ENCODE measurements at regions not wholly inside any gene's neighbourhood (a gene's known extent, or its start where the extent isn't known, plus 50 kb on each side); places are given as distances from the start of the nearest gene placed in this dataset.
"Not testable (repeated sequence)": the region's sequence is repeated elsewhere in the genome, so short reads cannot be mapped to it uniquely, and the experiment has no call there.

GRCh38 chr4:133275246-133275645 lies 126.2 kb downstream of the PCDH10 start:
- no peak for DNase-seq

- DNase-seq, result no peak
These were observed 124.3 kb downstream of the PCDH10 start for GRCh38 chr4:133273401-133273800.

- DNase-seq, result no peak
These were observed 121.0 kb downstream of the PCDH10 start for GRCh38 chr4:133270021-133270570.

- DNase-seq, result no peak
These were observed 119.1 kb downstream of the PCDH10 start for GRCh38 chr4:133268205-133268604.

- not testable (repeated sequence) for DNase-seq
These were observed 118.4 kb downstream of the PCDH10 start for GRCh38 chr4:133267506-133267905.

- not testable (repeated sequence) for DNase-seq
These were observed 117.9 kb downstream of the PCDH10 start for GRCh38 chr4:133266966-133267365.

- not testable (repeated sequence) for DNase-seq
These were observed 115.2 kb downstream of the PCDH10 start for GRCh38 chr4:133264251-133264650.

- no peak for DNase-seq
These were observed 114.0 kb downstream of the PCDH10 start for GRCh38 chr4:133263104-133263503.

- no peak for DNase-seq
These were observed 98.8 kb downstream of the PCDH10 start for GRCh38 chr4:133247861-133248260.

- no peak for DNase-seq
These were observed 96.1 kb downstream of the PCDH10 start for GRCh38 chr4:133245226-133245625.

Data from NCI-H69 (cell line).